SU-DHL-6 (cell line): ENCODE measurements at regions not wholly inside any gene's neighbourhood (a gene's known extent, or its start where the extent isn't known, plus 50 kb on each side); places are given as distances from the start of the nearest gene placed in this dataset.

Experiments
- EZH2phosphoT487 ChIP-seq: fragments of 200-600 bp; sonication (generic), shearing (Covaris generic); conservative IDR thresholded peaks from 2 replicates; pipeline ENCODE4 v1.6.1; 2018; ENCODE audit warnings: mild to moderate bottlenecking, antibody characterized with exemption, low read length, moderate library complexity, mixed read lengths
- TF ChIP-seq, protein P1 (sequence below): fragments of 200-600 bp; sonication (generic); IDR thresholded peaks from one replicate; pipeline ENCODE4 v1.5.1; 2017; ENCODE audit warnings: antibody characterized with exemption, mild to moderate bottlenecking, low read length, moderate library complexity; ENCODE audit not compliant: insufficient read depth, poor library complexity, severe bottlenecking

- TF ChIP-seq, protein P1, sequence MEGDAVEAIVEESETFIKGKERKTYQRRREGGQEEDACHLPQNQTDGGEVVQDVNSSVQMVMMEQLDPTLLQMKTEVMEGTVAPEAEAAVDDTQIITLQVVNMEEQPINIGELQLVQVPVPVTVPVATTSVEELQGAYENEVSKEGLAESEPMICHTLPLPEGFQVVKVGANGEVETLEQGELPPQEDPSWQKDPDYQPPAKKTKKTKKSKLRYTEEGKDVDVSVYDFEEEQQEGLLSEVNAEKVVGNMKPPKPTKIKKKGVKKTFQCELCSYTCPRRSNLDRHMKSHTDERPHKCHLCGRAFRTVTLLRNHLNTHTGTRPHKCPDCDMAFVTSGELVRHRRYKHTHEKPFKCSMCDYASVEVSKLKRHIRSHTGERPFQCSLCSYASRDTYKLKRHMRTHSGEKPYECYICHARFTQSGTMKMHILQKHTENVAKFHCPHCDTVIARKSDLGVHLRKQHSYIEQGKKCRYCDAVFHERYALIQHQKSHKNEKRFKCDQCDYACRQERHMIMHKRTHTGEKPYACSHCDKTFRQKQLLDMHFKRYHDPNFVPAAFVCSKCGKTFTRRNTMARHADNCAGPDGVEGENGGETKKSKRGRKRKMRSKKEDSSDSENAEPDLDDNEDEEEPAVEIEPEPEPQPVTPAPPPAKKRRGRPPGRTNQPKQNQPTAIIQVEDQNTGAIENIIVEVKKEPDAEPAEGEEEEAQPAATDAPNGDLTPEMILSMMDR = no peak
- TF ChIP-seq EZH2phosphoT487 = no peak
Observed at GRCh38 chr16:85174871-85175723, 62.8 kb upstream of the CIBAR2 start.
